ENCODE measurements at regions not wholly inside any gene's neighbourhood (a gene's known extent, or its start where the extent isn't known, plus 50 kb on each side); places are given as distances from the start of the nearest gene placed in this dataset.

DNA sequence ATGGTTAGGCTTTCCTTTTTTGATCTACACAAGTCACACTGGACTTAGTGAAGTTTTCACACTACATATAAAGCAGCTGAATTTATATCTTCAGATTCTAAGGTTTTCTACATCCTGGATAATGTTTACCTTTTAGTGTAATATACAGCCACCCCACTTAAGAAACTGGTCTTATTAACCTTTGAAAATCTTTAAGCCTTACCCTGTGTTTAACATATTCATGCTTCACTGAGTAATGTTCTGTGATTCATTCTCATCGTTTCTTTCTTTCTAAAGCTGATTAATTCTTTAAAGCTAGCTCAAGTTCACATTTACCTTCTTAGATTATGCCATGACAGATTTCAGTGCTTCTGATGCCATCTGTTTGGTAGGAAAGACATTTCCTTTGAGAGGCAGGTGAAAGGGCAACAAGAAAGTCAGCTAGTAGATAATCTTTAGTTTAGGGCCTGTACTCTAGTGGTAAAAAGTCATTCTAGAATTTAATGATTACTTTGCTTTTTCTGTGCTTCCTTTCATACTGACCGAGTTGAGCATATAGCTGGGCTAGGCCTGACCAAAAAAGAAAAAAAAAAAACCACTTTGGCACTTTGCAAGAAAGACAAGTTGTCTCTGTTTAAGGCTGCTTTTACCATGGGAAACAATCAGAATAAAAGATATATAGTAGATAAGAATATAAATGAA is 690.9 kb upstream of the FBXO33 start:
- FAIRE-seq (peak; percentile 97), DNase-seq (ENCODE audit: insufficient read length, low spot score) (no peak)
- TF ChIP-seq, protein P1, sequence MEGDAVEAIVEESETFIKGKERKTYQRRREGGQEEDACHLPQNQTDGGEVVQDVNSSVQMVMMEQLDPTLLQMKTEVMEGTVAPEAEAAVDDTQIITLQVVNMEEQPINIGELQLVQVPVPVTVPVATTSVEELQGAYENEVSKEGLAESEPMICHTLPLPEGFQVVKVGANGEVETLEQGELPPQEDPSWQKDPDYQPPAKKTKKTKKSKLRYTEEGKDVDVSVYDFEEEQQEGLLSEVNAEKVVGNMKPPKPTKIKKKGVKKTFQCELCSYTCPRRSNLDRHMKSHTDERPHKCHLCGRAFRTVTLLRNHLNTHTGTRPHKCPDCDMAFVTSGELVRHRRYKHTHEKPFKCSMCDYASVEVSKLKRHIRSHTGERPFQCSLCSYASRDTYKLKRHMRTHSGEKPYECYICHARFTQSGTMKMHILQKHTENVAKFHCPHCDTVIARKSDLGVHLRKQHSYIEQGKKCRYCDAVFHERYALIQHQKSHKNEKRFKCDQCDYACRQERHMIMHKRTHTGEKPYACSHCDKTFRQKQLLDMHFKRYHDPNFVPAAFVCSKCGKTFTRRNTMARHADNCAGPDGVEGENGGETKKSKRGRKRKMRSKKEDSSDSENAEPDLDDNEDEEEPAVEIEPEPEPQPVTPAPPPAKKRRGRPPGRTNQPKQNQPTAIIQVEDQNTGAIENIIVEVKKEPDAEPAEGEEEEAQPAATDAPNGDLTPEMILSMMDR (IDR thresholded peaks at IDR 0.05; ENCODE audit: insufficient read depth, missing control alignments) = no peak

DNA sequence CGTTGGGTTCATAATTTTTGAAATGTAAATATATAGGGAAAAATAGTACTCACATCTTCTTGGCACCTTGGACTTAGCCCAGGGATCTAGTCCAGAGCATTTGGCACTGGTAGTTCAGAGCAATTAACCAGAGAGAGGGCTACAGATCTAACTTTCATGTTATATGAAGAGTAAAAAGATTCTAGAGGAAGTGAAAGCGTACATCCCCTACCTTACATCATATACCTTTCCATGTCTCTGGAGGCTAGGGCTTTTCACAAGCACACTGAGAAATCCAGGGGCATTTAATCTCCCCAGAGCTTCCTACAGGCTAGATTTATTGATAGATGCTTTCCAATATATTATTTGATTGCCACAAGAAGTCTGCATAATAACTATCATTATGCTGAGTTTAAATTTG is 687.5 kb upstream of the FBXO33 start:
- DNase-seq (ENCODE audit: insufficient read length, low spot score) (no peak), FAIRE-seq (no peak)
- TF ChIP-seq, protein P1 (IDR thresholded peaks at IDR 0.05; ENCODE audit: insufficient read depth, missing control alignments) = no peak

DNA sequence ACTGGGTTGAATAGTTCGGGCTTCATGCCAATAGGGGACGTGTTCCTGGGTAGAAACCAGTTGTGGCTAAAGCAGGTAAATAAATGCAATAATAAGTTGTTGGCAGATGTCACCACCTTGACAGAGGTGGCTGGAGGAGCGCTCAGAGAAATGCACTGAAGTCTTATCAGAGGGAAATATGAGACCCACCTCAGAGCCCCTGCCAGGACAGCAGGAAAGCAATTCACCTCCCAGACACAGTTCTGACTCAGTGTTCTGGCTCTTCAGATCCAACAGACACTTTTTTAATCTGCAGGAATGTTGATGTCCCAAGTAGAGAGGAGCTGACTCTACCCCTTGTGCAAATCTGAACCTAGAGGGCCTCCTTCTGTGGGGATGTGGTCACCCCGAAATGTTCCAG is 687.1 kb upstream of the FBXO33 start:
- DNase-seq (ENCODE audit: insufficient read length, low spot score) (no peak), FAIRE-seq (no peak)
- TF ChIP-seq, protein P1 (IDR thresholded peaks at IDR 0.05; ENCODE audit: insufficient read depth, missing control alignments) = no peak

DNA sequence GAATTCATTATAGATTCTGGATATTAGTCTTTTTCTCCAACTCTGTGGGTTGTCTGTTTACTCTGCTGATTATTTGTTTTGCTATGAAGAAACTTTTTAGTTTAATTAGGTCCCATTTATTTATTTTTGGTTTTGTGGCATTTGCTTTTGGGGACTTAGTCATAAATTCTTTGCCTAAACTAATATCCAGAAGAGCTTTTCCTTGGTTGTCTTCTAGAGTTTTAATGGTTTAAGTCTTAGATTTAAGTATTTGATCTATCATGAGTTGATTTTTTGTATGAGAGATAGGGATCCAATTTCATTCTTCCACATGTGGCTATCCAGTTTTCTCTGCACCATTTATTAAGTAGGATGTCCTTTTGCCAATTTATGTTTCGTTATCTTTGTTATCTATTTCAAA is 683.4 kb upstream of the FBXO33 start:
- DNase-seq (ENCODE audit: insufficient read length, low spot score) = no peak
- TF ChIP-seq, protein P1 (IDR thresholded peaks at IDR 0.05; ENCODE audit: insufficient read depth, missing control alignments) = no peak
- FAIRE-seq = no peak

DNA sequence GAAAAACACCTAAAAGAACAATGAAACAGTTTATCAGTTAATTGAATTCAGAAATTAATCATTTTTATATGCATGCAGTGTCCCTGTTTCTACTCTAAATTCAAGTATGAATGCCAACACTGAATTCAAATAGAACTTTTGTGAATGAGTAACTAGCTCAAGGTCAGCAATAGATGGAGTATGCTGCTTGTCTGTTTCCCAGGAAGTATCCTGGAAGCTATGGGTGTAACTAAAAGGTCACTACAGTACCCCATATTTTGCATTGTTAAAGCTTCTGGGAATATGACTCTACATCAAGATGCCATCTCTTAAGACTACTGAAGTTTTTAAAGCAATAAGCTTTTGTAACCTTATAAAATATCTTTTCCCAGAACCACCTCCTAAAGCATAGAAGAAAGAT is 681.4 kb upstream of the FBXO33 start:
- DNase-seq (ENCODE audit: insufficient read length, low spot score) = no peak
- TF ChIP-seq, protein P1 (IDR thresholded peaks at IDR 0.05; ENCODE audit: insufficient read depth, missing control alignments) = no peak
- FAIRE-seq = no peak

DNA sequence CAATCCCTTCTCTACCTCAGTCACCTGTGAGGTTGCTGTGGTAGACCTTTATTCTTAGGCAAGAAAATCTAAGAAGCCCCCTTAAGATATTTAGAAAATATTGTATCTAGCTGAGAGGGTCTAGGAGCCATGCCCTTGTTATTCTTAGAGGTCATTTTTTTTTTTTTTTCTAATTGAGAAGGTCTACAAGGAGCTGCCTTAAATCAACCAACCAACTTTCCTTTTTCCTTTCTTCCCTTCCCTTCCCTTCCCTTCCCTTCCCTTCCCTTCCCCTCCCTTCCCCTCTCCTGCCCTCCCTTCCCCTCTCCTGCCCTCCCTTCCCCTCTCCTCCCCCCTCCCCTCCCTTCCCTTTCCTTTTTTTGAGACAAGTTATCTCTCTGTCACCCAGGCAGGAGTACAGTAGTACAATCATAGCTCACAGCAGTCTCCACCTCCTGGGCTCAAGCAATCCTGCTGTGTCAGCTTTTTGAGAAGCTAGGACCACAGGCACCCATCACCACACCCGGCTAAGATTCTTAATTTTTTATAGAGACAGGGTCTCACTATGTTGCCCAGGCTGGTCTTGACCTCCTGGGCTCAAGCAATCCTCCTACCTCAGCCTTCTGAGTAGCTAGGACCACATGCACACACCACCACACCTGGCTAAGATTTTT is 668.4 kb upstream of the FBXO33 start:
- DNase-seq (ENCODE audit: insufficient read length, low spot score) = no peak
- TF ChIP-seq, protein P1 (IDR thresholded peaks at IDR 0.05; ENCODE audit: insufficient read depth, missing control alignments) = no peak
- FAIRE-seq = no peak

DNA sequence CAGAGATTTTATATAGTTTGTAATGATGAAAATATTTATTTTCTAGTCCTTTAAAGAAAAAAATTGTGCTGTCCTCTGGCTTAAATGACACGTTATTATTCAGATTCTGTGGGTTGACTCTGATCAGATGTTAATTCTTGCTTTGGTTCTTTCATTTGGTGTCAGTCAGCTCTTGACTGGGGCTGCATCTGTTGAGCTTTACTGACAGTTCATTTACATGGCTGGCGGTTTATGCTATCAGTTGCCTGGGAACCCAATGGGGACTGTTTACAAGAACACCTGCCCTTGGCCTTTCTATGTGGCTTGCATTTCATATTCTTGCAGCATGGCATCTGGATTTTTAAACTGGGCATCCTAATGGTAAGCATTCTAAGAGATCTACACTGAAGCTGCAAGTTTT is 667.1 kb upstream of the FBXO33 start:
- FAIRE-seq (no peak), DNase-seq (ENCODE audit: insufficient read length, low spot score) (no peak)
- TF ChIP-seq, protein P1 (IDR thresholded peaks at IDR 0.05; ENCODE audit: insufficient read depth, missing control alignments) = no peak
